ENCODE measurements at regions not wholly inside any gene's neighbourhood (a gene's known extent, or its start where the extent isn't known, plus 50 kb on each side); places are given as distances from the start of the nearest gene placed in this dataset.
"Not testable (repeated sequence)": the region's sequence is repeated elsewhere in the genome, so short reads cannot be mapped to it uniquely, and the experiment has no call there.

GRCh38 chr2:160583813-160584537, 90.4 kb upstream of the RBMS1 start:
- DNase-seq (ENCODE audit: low spot score), result no peak
- no peak for ATAC-seq (ENCODE audit: low FRiP score)
- no peak for TF ChIP-seq CTCF (IDR thresholded peaks at IDR 0.05)

GRCh38 chr2:160584972-160585494, 91.4 kb upstream of the RBMS1 start:
- no peak for ATAC-seq (ENCODE audit: low FRiP score)
- no peak for DNase-seq (ENCODE audit: low spot score)
- TF ChIP-seq CTCF (IDR thresholded peaks at IDR 0.05), result no peak

GRCh38 chr2:160590664-160591063, 97.1 kb upstream of the RBMS1 start:
- ATAC-seq (ENCODE audit: low FRiP score) (no peak), DNase-seq (ENCODE audit: low spot score) (no peak)
- TF ChIP-seq CTCF (IDR thresholded peaks at IDR 0.05), result no peak

- no peak for ATAC-seq (ENCODE audit: low FRiP score)
- DNase-seq (ENCODE audit: low spot score), result no peak
- TF ChIP-seq CTCF (IDR thresholded peaks at IDR 0.05), result no peak
Observed at GRCh38 chr2:160592401-160592800, 98.8 kb upstream of the RBMS1 start.

- TF ChIP-seq CTCF (IDR thresholded peaks at IDR 0.05), result no peak
- DNase-seq (ENCODE audit: low spot score), result no peak
- ATAC-seq (ENCODE audit: low FRiP score), result no peak
Observed at GRCh38 chr2:160592993-160593392, 99.4 kb upstream of the RBMS1 start.

GRCh38 chr2:160596441-160596840, 102.8 kb upstream of the RBMS1 start:
- no peak for ATAC-seq (ENCODE audit: low FRiP score)
- DNase-seq (ENCODE audit: low spot score), result no peak
- TF ChIP-seq CTCF (IDR thresholded peaks at IDR 0.05), result no peak

- ATAC-seq (ENCODE audit: low FRiP score), result not testable (repeated sequence)
Observed at GRCh38 chr2:160600437-160600836, 106.8 kb upstream of the RBMS1 start.

More at GRCh38 chr2:160600437-160600836, 106.8 kb upstream of the RBMS1 start:
- not testable (repeated sequence) for DNase-seq (ENCODE audit: low spot score)

Data from omental fat pad (tissue), 3 donors.